T-helper 17 cell (primary cell): ENCODE measurements at regions not wholly inside any gene's neighbourhood (a gene's known extent, or its start where the extent isn't known, plus 50 kb on each side); places are given as distances from the start of the nearest gene placed in this dataset.
A peak's percentile ranks its signal among the peaks of the same experiment; 100 is the strongest.

Experiments used
- ATAC-seq: fragments of 150-1000 bp; cut with Tn5 transposase; 2 replicates; pipeline ENCODE4 v1.10.0; 2021; ENCODE audit warnings: mild to moderate bottlenecking, moderate library complexity
- DNase-seq, 3 donors: peaks; one replicate each; pipeline versions ENCODE4 v3.0.0 to v3.0.0-alpha.2; 2020 to 2021
- H3K9me3 ChIP-seq: one replicate; pipeline ENCODE4 v1.7.0; 2013; ENCODE audit warnings: low read length, mild to moderate bottlenecking; ENCODE audit not compliant: control insufficient read depth, poor library complexity, severe bottlenecking
- H3K27ac Mint-ChIP-seq: one replicate; pipeline ENCODE4 v1.8.0; 2022; ENCODE audit warnings: mild to moderate bottlenecking, moderate library complexity, mixed read lengths
- H3K27me3 Mint-ChIP-seq: one replicate; pipeline ENCODE4 v1.8.0; 2022; ENCODE audit warnings: mixed read lengths
- H3K36me3 Mint-ChIP-seq: one replicate; pipeline ENCODE4 v1.8.0; 2022; ENCODE audit warnings: low read depth, mixed read lengths
- H3K4me1 Mint-ChIP-seq: one replicate; pipeline ENCODE4 v1.8.0; 2022; ENCODE audit warnings: mild to moderate bottlenecking, mixed read lengths
- H3K4me3 Mint-ChIP-seq: one replicate; pipeline ENCODE4 v1.8.0; 2022; ENCODE audit warnings: mild to moderate bottlenecking, moderate library complexity, mixed read lengths

DNA sequence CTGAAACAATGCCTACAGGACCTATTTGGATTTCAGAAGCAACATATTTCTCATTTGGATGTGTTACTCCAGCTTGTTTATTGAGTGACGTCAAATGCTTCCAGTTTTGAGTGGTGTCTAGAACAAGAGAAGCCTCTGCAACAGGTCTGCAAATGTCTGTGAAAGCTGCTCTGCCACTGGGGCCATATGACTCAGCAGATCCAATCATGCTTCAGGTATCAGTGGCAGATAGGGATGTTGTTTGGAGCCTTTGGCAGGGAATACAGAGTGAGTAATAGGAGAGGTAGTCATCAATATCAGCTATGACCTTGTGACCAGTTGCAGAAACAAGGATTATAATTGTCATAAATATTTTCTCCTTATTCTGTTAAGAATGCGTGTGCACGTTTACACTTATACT lies 141.1 kb upstream of the ZXDA start:
- peaks cover 3% of the 10 kb centered on the region for H3K9me3 ChIP-seq
- no peaks in the 10 kb centered on the region for H3K27me3 Mint-ChIP-seq
- H3K4me3 Mint-ChIP-seq = no peak overlapping the region
- DNase-seq (no peak), ATAC-seq (no peak)
- peaks cover 2% of the 10 kb centered on the region for H3K36me3 Mint-ChIP-seq
- no peak overlapping the region for H3K27ac Mint-ChIP-seq
- H3K4me1 Mint-ChIP-seq = no peaks in the 10 kb centered on the region

GRCh38 chrX:58044130-58044529 lies 133.9 kb upstream of the ZXDA start:
- H3K27ac Mint-ChIP-seq = no peak overlapping the region
- ATAC-seq (no peak), DNase-seq (no peak)
- no peak overlapping the region for H3K4me3 Mint-ChIP-seq
- no peaks in the 10 kb centered on the region for H3K4me1 Mint-ChIP-seq
- peaks cover 5% of the 10 kb centered on the region for H3K27me3 Mint-ChIP-seq
- peaks cover 2% of the 10 kb centered on the region for H3K36me3 Mint-ChIP-seq
- peaks cover 3% of the 10 kb centered on the region for H3K9me3 ChIP-seq

DNA sequence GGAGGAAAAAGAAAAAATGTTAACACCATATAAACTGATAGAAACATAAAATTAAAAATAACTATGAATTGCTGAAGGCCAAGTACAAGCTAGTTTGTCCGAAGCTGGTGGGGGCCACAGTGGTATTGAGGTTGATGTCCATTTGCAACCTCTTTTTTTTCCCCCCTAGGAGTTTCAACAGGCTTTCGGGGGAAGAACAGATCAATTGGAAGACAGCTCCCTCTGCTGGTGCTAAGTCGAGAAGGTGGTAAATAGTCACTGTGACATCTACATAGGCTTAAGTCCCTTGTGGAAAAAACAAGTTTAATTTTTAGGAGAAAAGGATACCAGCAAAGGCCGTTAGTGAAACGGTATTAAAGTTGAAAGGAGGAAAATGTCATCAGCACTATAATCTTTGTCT lies 115.7 kb upstream of the ZXDA start:
- H3K4me1 Mint-ChIP-seq = peaks cover 6% of the 10 kb centered on the region
- peak in 1 of 3 donors; percentile 4 for DNase-seq
- H3K4me3 Mint-ChIP-seq = no peak overlapping the region
- no peaks in the 10 kb centered on the region for H3K36me3 Mint-ChIP-seq
- no peaks in the 10 kb centered on the region for H3K9me3 ChIP-seq
- no peaks in the 10 kb centered on the region for H3K27me3 Mint-ChIP-seq
- no peak overlapping the region for H3K27ac Mint-ChIP-seq
- ATAC-seq = no peak

DNA sequence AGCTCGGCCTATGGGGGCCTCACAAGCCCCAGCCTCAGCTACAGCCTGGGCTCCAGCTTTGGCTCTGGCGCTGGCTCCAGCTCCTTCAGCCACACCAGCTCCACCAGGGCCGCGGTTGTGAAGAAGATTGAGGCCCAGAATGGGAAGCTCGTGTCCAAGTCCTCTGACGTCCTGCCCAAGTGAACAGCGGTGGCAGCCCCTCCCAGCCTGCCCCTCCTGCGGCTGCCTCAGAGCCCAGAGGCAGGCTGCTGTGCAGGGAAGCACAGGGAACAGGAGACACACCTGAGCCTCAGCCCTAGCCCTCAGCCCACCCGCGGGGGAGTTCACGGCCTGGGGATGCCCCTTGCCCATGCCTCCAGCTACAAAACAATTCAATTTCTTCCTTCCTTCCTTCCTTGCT lies 75.7 kb upstream of the ZXDA start:
- H3K9me3 ChIP-seq = no peaks in the 10 kb centered on the region
- Mint-ChIP-seq H3K27me3 (no peaks in the 10 kb centered on the region), H3K4me1 (no peaks in the 10 kb centered on the region), H3K27ac (no peak overlapping the region), H3K4me3 (no peak overlapping the region), H3K36me3 (peaks cover 2% of the 10 kb centered on the region)
- DNase-seq (no peak), ATAC-seq (no peak)

- Mint-ChIP-seq H3K4me3 (no peak overlapping the region), H3K36me3 (peaks cover 2% of the 10 kb centered on the region), H3K27ac (no peak overlapping the region), H3K27me3 (no peaks in the 10 kb centered on the region), H3K4me1 (no peaks in the 10 kb centered on the region)
- ATAC-seq (no peak), DNase-seq (no peak)
- H3K9me3 ChIP-seq = no peaks in the 10 kb centered on the region
Measured at GRCh38 chrX:57984620-57985019, 74.4 kb upstream of the ZXDA start.

GRCh38 chrX:57977992-57978391 lies 67.7 kb upstream of the ZXDA start:
- H3K9me3 ChIP-seq = no peaks in the 10 kb centered on the region
- no peak for DNase-seq
- ATAC-seq = no peak

DNA sequence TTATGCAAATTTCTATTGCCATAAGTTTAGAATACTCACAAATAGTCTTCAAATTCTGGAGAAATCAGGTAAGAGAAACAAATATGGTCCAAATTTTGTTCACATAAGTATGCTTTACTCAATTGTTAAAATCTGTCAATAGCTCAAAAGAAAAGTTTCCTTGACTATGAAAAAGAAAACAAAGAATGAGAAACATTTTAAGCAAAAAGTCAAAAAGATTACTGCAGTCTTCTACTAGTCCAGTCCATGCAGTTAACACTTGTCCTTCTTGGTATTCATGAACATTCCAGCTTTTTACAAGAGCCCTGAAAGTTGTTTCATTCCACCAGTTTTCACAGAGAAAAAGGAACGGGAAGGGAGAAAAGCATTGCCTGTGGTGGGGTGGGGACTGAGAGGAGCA lies 54.7 kb upstream of the ZXDA start:
- Mint-ChIP-seq H3K4me3 (no peak overlapping the region), H3K27me3 (no peaks in the 10 kb centered on the region), H3K4me1 (no peaks in the 10 kb centered on the region), H3K27ac (no peak overlapping the region), H3K36me3 (no peaks in the 10 kb centered on the region)
- peaks cover 3% of the 10 kb centered on the region for H3K9me3 ChIP-seq
- ATAC-seq (no peak), DNase-seq (no peak)

More at GRCh38 chrX:57977992-57978391, 67.7 kb upstream of the ZXDA start:
- no peaks in the 10 kb centered on the region for H3K27me3 Mint-ChIP-seq
- no peak overlapping the region for H3K27ac Mint-ChIP-seq
- H3K36me3 Mint-ChIP-seq = no peaks in the 10 kb centered on the region
- no peak overlapping the region for H3K4me3 Mint-ChIP-seq
- no peaks in the 10 kb centered on the region for H3K4me1 Mint-ChIP-seq
